KMS-11 (cell line): ENCODE measurements at regions not wholly inside any gene's neighbourhood (a gene's known extent, or its start where the extent isn't known, plus 50 kb on each side); places are given as distances from the start of the nearest gene placed in this dataset.

ENCODE experiments used
- H2AFZ ChIP-seq: fragments of 200-600 bp; sonication (generic); 2 replicates; pipeline ENCODE4 v1.6.1; 2016; ENCODE audit warnings: antibody characterized with exemption, mixed run types, low read depth
- H3K27ac ChIP-seq: fragments of 200-600 bp; sonication (generic); 2 replicates; pipeline ENCODE4 v1.6.1; 2016; ENCODE audit warnings: mild to moderate bottlenecking, mixed run types
- H3K27me3 ChIP-seq: fragments of 200-600 bp; sonication (generic); 2 replicates; pipeline ENCODE4 v1.6.1; 2017; ENCODE audit warnings: mild to moderate bottlenecking, low read depth, mixed run types, moderate library complexity; ENCODE audit not compliant: insufficient read depth
- H3K36me3 ChIP-seq: fragments of 200-600 bp; sonication (generic); 2 replicates; pipeline ENCODE4 v1.6.1; 2017; ENCODE audit warnings: mild to moderate bottlenecking, mixed run types; ENCODE audit not compliant: insufficient read depth
- H3K4me1 ChIP-seq: fragments of 200-600 bp; sonication (generic); 2 replicates; pipeline ENCODE4 v1.6.1; 2016; ENCODE audit warnings: mild to moderate bottlenecking, low read depth, mixed run types; ENCODE audit not compliant: poor library complexity, severe bottlenecking
- H3K4me2 ChIP-seq: fragments of 200-600 bp; sonication (generic); 2 replicates; pipeline ENCODE4 v1.7.0; 2016; ENCODE audit warnings: mild to moderate bottlenecking, mixed run types
- H3K4me3 ChIP-seq: fragments of 200-600 bp; sonication (generic); IDR thresholded peaks from 2 replicates; pipeline ENCODE4 v1.6.1; 2017; ENCODE audit warnings: low read depth, low read length, mixed read lengths; ENCODE audit not compliant: insufficient read depth
- H3K79me2 ChIP-seq: fragments of 200-600 bp; sonication (generic); 2 replicates; pipeline ENCODE4 v1.6.1; 2016; ENCODE audit warnings: low read depth, mixed run types; ENCODE audit not compliant: insufficient read depth
- H3K9ac ChIP-seq: fragments of 200-600 bp; sonication (generic); 2 replicates; pipeline ENCODE4 v1.6.1; 2016; ENCODE audit warnings: mild to moderate bottlenecking, mixed run types
- H4K20me1 ChIP-seq: fragments of 200-600 bp; sonication (generic); 2 replicates; pipeline ENCODE4 v1.6.1; 2016; ENCODE audit warnings: mild to moderate bottlenecking, mixed run types; ENCODE audit not compliant: insufficient read depth
- CTCF ChIP-seq: fragments of 200-600 bp; sonication (generic); conservative IDR thresholded peaks from 2 replicates; pipeline ENCODE4 v1.6.1; 2017; ENCODE audit warnings: low read depth, mild to moderate bottlenecking, antibody characterized with exemption, low read length, moderate library complexity, mixed read lengths

- Histone ChIP-seq H3K4me1 (no peaks in the 10 kb centered on the region), H2AFZ (no peak overlapping the region)
Observed at GRCh38 chr16:62853887-62854286, 817.6 kb upstream of the CDH8 start.

DNA sequence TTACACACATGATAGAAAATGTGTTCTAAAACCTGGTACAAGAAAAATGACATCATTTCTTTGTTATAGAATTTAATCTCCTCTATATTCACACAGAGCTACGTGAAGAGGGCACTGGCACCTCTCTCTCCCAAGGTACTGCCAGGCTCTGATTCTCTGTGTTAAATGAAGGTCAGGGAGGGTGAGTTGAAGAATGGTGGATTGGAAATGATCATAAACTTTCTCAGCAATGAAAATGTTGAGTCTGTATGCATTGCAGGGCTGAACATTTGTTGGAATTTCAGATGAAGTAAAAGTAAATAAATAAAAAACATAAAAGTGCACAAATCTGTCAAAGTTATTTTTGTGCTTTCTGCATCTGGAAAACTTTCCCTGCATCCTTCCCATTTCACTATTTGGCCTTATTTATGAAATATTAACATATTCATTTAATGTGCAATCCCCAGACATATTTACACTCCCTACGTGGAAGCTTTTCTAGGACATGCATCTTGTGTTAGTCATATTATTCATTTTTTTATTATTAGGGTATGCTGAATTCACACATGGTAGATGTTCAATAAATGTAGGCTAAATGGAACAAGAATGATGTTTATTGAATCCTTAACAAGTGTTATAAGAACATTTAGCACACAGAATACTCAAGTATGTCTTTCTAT is 810.3 kb upstream of the CDH8 start:
- Histone ChIP-seq H4K20me1 (no peaks in the 10 kb centered on the region), H3K9ac (no peak overlapping the region), H3K27me3 (no peaks in the 10 kb centered on the region), H3K4me3 (no peak overlapping the region), H3K79me2 (no peaks in the 10 kb centered on the region), H2AFZ (no peak overlapping the region), H3K27ac (no peak overlapping the region), H3K4me2 (no peak overlapping the region), H3K4me1 (no peaks in the 10 kb centered on the region), H3K36me3 (no peaks in the 10 kb centered on the region)
- TF ChIP-seq CTCF, result no peak

More at GRCh38 chr16:62853887-62854286, 817.6 kb upstream of the CDH8 start:
- no peaks in the 10 kb centered on the region for H4K20me1 ChIP-seq
- no peaks in the 10 kb centered on the region for H3K79me2 ChIP-seq
- no peaks in the 10 kb centered on the region for H3K27me3 ChIP-seq
- TF ChIP-seq CTCF, result no peak
- H3K36me3 ChIP-seq, result no peaks in the 10 kb centered on the region
- no peak overlapping the region for H3K9ac ChIP-seq
- no peak overlapping the region for H3K4me2 ChIP-seq
- H3K4me3 ChIP-seq, result no peak overlapping the region
- H3K27ac ChIP-seq, result no peak overlapping the region

- H3K4me3 ChIP-seq, result no peak overlapping the region
- H3K4me1 ChIP-seq, result no peaks in the 10 kb centered on the region
- H3K4me2 ChIP-seq, result no peak overlapping the region
- no peak for TF ChIP-seq CTCF
- no peak overlapping the region for H2AFZ ChIP-seq
- H3K27me3 ChIP-seq, result no peaks in the 10 kb centered on the region
- no peaks in the 10 kb centered on the region for H3K36me3 ChIP-seq
- H4K20me1 ChIP-seq, result no peaks in the 10 kb centered on the region
- no peak overlapping the region for H3K27ac ChIP-seq
- H3K9ac ChIP-seq, result no peak overlapping the region
- H3K79me2 ChIP-seq, result no peaks in the 10 kb centered on the region
Observed at GRCh38 chr16:62832214-62832613, 796.0 kb upstream of the CDH8 start.

- H4K20me1 ChIP-seq, result no peaks in the 10 kb centered on the region
- H3K79me2 ChIP-seq, result no peaks in the 10 kb centered on the region
- no peak overlapping the region for H2AFZ ChIP-seq
- H3K27ac ChIP-seq, result no peak overlapping the region
- H3K4me2 ChIP-seq, result no peak overlapping the region
- H3K9ac ChIP-seq, result no peak overlapping the region
- TF ChIP-seq CTCF, result no peak
- H3K36me3 ChIP-seq, result no peaks in the 10 kb centered on the region
- no peaks in the 10 kb centered on the region for H3K4me1 ChIP-seq
- no peaks in the 10 kb centered on the region for H3K27me3 ChIP-seq
- no peak overlapping the region for H3K4me3 ChIP-seq
Observed at GRCh38 chr16:62831235-62831850, 795.1 kb upstream of the CDH8 start.
